SW 1271 (cell line): ENCODE measurements at regions not wholly inside any gene's neighbourhood (a gene's known extent, or its start where the extent isn't known, plus 50 kb on each side); places are given as distances from the start of the nearest gene placed in this dataset.
"Not testable (repeated sequence)": the region's sequence is repeated elsewhere in the genome, so short reads cannot be mapped to it uniquely, and the experiment has no call there.

Experiments used
- DNase-seq, 2 experiments: peaks; one replicate each; lab custom pipeline; 2025; lab: John Stamatoyannopoulos, UW

GRCh38 chr5:28402590-28403301 is 1364.4 kb upstream of the CDH9 start:
- DNase-seq, result no peak

GRCh38 chr5:28400076-28400475 is 1361.7 kb upstream of the CDH9 start:
- DNase-seq, result no peak

- DNase-seq, result no peak
These were observed 1360.8 kb upstream of the CDH9 start for GRCh38 chr5:28399211-28399610.

GRCh38 chr5:28398185-28398584 is 1359.8 kb upstream of the CDH9 start:
- DNase-seq, result no peak

GRCh38 chr5:28397502-28397941 is 1359.1 kb upstream of the CDH9 start:
- DNase-seq, result no peak

- no peak for DNase-seq
These were observed 1352.9 kb upstream of the CDH9 start for GRCh38 chr5:28391277-28391676.

GRCh38 chr5:28390341-28390740 is 1352.0 kb upstream of the CDH9 start:
- no peak for DNase-seq

GRCh38 chr5:28389727-28390126 is 1351.3 kb upstream of the CDH9 start:
- DNase-seq, result not testable (repeated sequence)

GRCh38 chr5:28388428-28388827 is 1350.0 kb upstream of the CDH9 start:
- DNase-seq, result no peak

GRCh38 chr5:28386712-28387111 is 1348.3 kb upstream of the CDH9 start:
- DNase-seq, result no peak

- DNase-seq, result no peak
These were observed 1341.8 kb upstream of the CDH9 start for GRCh38 chr5:28380167-28380566.

- DNase-seq, result peak in 1 of 2 experiments; percentile 49
These were observed 1336.1 kb upstream of the CDH9 start for GRCh38 chr5:28374492-28374967.

- DNase-seq, result no peak
These were observed 1332.5 kb upstream of the CDH9 start for GRCh38 chr5:28370896-28371295.

- no peak for DNase-seq
These were observed 1331.0 kb upstream of the CDH9 start for GRCh38 chr5:28369418-28369817.

- DNase-seq, result no peak
These were observed 1317.4 kb upstream of the CDH9 start for GRCh38 chr5:28355831-28356230.

GRCh38 chr5:28346696-28347095 is 1308.3 kb upstream of the CDH9 start:
- DNase-seq, result no peak

- DNase-seq, result peak; percentile 36 to 86
These were observed 1306.5 kb upstream of the CDH9 start for GRCh38 chr5:28344836-28345433.

GRCh38 chr5:28329176-28329575 is 1290.8 kb upstream of the CDH9 start:
- DNase-seq, result no peak

- DNase-seq, result no peak
These were observed 1290.3 kb upstream of the CDH9 start for GRCh38 chr5:28328681-28329080.

GRCh38 chr5:28324174-28324573 is 1285.8 kb upstream of the CDH9 start:
- DNase-seq, result no peak

- DNase-seq, result no peak
These were observed 1275.6 kb upstream of the CDH9 start for GRCh38 chr5:28313953-28314352.

- DNase-seq, result no peak
These were observed 1275.0 kb upstream of the CDH9 start for GRCh38 chr5:28313321-28313951.

GRCh38 chr5:28310696-28311095 is 1272.3 kb upstream of the CDH9 start:
- no peak for DNase-seq
